Aorta (tissue), 5 donors: ENCODE measurements at regions not wholly inside any gene's neighbourhood (a gene's known extent, or its start where the extent isn't known, plus 50 kb on each side); places are given as distances from the start of the nearest gene placed in this dataset.
A peak's percentile ranks its signal among the peaks of the same experiment; 100 is the strongest.

Experiments used
- ATAC-seq: fragments of 200-7000 bp; cut with Tn5 transposase; one replicate; pipeline ENCODE4 v1.9.1; 2022; ENCODE audit warnings: moderate library complexity; ENCODE audit not compliant: low FRiP score
- DNase-seq, 2 donors: peaks; one replicate each; pipeline ENCODE4 v3.0.0-alpha.2; 2020
- H3K27ac ChIP-seq, 2 donors: one replicate each; pipeline ENCODE4 v1.5.1; 2013; ENCODE audit warnings: low read length in 2 of 2, mild to moderate bottlenecking in 2 of 2, moderate library complexity in 2 of 2, control low read depth in 1 of 2, inconsistent platforms in 1 of 2, low read depth in 1 of 2
- H3K27me3 ChIP-seq, 2 donors: one replicate each; pipeline ENCODE4 v1.6.1; 2013; ENCODE audit warnings: control low read depth in 1 of 2, low read length in 1 of 2, mild to moderate bottlenecking in 1 of 2, moderate library complexity in 1 of 2; ENCODE audit not compliant: insufficient read depth in 2 of 2, control insufficient read depth in 1 of 2
- H3K36me3 ChIP-seq, 2 donors: one replicate each; pipeline ENCODE4 v1.6.1; 2013; ENCODE audit warnings: control low read depth in 1 of 2, low read length in 1 of 2, mild to moderate bottlenecking in 1 of 2; ENCODE audit not compliant: insufficient read depth in 2 of 2, control insufficient read depth in 1 of 2
- H3K4me1 ChIP-seq, 2 donors: one replicate each; pipeline ENCODE4 v1.6.1; 2013; ENCODE audit warnings: low read length in 2 of 2, control low read depth in 1 of 2, mild to moderate bottlenecking in 1 of 2, moderate library complexity in 1 of 2; ENCODE audit not compliant: insufficient read depth in 2 of 2, control insufficient read depth in 1 of 2
- H3K4me3 ChIP-seq, 2 donors: one replicate each; pipeline ENCODE4 v1.5.1; 2013; ENCODE audit warnings: low read length in 2 of 2, control low read depth in 1 of 2, mild to moderate bottlenecking in 1 of 2
- H3K9me3 ChIP-seq: one replicate; pipeline ENCODE4 v1.6.1; 2013; ENCODE audit warnings: mild to moderate bottlenecking, low read length; ENCODE audit not compliant: control insufficient read depth
- WGBS, 2 donors: extraction: QIAGEN DNeasy Blood & Tissue Kit; methylation state at CpG; one replicate each; pipeline ENCODE4 v1.1.7; 2013; 5-methylcytosine and 5-hydroxymethylcytosine counted together
- intact Hi-C, 2 donors: fragments of 100-400 bp; cut with DNase I; formaldehyde crosslinking; loops; one replicate each; pipeline versions ENCODE4 v1.14.2 to v1.15.0; 2022
- donor health status: healthy with polysubstance abuse.
- donor health status: Bipolar disorder and iron deficiency.
- donor health status: DM: no; HTN: no; CAD: no.
- donor health status: DM: no; HTN: no; CAD: no.
- donor health status: DM: yes; HTN: yes; CAD: no.

DNA sequence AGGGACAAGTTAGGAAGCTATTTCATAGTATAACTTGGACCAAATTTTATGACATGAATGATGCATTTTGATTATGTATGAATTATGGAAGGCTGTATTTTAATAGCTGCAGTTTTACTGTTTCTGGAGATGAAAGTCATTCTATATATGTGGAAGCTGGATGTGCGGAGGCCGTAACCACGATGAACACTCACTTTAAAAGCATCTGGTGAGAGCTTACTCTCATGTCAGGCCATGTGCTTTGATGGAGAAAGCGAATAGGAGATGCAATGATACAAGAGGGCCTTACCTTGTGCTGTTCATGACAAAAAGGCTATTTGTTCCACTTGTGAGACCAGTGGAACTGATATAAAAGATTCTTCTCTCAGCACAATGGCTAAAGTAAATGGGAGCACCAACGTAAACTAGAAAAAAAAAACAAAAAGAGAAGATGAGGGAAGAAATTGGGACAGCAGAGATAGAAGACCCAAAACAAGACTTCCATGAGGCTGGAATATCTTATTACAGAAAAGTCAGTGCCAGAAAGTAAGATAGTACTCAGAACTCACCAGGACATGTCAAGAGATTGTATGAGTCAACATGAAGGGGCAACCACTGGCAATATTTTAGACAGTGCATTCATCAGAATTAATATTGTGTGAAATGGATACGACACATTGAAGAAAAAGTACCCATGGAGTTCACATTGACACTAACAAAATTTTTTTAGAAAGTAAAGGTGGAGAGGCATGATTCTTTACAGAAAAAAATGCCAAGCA lies 63.3 kb upstream of the GAB1 start:
- intact Hi-C loops, result no loop called here
- Histone ChIP-seq H3K36me3 (no peaks in the 10 kb centered on the region), H3K9me3 (peaks cover 2% of the 10 kb centered on the region), H3K4me1 (no peaks in the 10 kb centered on the region), H3K27me3 (no peaks in the 10 kb centered on the region), H3K27ac (no peak overlapping the region), H3K4me3 (no peak overlapping the region)
- ATAC-seq, result no peak
- no peak for DNase-seq
- 94 to 96% methylated on average over 6 of the region's 6 CpGs for WGBS, 2 donors

DNA sequence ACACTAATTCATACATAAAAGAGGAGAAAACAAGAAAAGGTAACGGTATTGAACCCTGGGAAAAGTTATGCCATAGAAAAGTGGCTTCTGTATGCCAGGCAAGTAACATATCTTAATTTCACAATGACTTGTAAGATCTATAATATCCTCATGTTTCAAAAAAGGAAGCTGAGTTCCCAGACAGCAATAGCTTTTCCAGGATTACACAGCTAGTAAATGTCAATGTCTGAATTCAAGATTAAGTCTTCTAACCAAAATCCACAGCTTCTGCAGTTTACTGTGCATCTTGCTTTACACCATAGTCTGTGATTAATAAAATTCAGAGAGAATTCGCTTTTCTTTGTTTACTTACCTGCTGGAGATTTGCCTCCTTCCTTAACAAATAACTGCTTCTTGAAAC lies 55.8 kb upstream of the GAB1 start:
- no peak overlapping the region for H3K4me3 ChIP-seq
- no peaks in the 10 kb centered on the region for H3K4me1 ChIP-seq
- H3K27ac ChIP-seq, result no peak overlapping the region
- H3K27me3 ChIP-seq, result no peaks in the 10 kb centered on the region
- H3K9me3 ChIP-seq, result peaks cover 2% of the 10 kb centered on the region
- no peaks in the 10 kb centered on the region for H3K36me3 ChIP-seq
- 90 to 93% methylated on average over 2 of the region's 2 CpGs for WGBS, 2 donors
- DNase-seq (no peak), ATAC-seq (no peak)
- intact Hi-C loops, result no loop called here

DNA sequence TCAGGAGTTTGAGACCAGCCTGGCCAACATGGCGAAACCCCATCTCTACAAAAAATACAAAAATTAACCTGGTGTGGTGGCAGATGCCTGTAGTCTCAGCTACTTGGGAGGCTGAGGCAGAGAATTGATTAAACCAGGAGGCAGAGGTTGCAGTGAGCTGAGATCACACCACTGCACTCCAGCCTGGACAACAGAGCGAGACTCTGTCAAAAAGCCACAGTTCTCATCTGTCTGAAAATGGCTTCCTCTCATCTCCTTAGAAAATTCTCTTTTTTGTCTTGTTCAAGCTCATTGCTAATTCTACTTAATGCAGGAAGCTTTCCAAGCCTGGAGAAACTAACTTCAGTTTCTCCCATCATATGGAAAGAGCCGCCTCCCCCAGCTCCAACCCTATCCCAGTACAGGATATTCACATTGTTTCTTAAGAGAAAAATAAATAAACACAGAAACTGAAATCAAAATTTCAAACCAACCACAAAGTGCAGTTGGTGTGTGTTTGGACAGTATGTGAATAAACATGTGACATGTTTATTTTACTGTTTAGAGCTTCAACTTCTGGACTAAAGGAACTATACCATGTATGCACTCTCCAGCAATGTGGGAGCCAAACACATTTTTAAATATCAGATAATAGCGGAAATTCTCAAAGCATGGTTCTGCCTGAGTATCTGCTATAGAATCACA lies 55.0 kb upstream of the GAB1 start:
- 94 to 95% methylated on average over 4 of the region's 4 CpGs for WGBS, 2 donors
- Histone ChIP-seq H3K4me3 (no peak overlapping the region), H3K36me3 (no peaks in the 10 kb centered on the region), H3K27me3 (no peaks in the 10 kb centered on the region), H3K9me3 (peaks cover 2% of the 10 kb centered on the region), H3K27ac (no peak overlapping the region), H3K4me1 (peaks cover 0 to 3% of the 10 kb centered on the region in 2 donors)
- intact Hi-C loops, result no loop called here
- DNase-seq (no peak), ATAC-seq (no peak)

DNA sequence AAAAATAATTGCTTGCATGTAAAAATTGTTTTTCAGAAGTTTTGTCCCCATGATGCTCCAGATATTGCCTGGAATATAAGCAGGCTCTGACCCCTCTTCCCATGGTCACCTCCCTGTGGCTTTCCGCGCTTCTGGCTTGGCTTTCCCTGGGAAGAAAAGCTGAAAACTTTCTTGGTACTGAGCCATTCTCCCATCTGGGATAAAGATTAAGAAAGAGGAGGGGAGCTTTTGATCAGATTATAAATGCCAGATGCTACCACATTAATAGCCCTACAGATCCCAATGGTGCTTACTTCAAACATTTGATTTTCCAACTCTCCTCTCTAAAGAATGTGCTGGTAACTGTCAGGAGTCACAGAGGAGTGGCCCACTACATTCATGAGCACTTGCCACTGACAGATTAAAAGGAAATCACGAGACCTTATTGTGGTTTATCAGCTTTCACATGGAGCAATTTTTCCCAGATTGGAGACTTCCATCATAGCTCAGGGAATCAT lies 54.4 kb upstream of the GAB1 start:
- ATAC-seq (no peak), DNase-seq (no peak)
- intact Hi-C loops, result no loop called here
- Histone ChIP-seq H3K9me3 (no peaks in the 10 kb centered on the region), H3K27me3 (no peaks in the 10 kb centered on the region), H3K4me3 (no peak overlapping the region), H3K4me1 (peaks cover 0 to 3% of the 10 kb centered on the region in 2 donors), H3K27ac (no peak overlapping the region), H3K36me3 (no peaks in the 10 kb centered on the region)
- WGBS, 2 donors, result 82 to 86% methylated on average over 3 of the region's 3 CpGs

DNA sequence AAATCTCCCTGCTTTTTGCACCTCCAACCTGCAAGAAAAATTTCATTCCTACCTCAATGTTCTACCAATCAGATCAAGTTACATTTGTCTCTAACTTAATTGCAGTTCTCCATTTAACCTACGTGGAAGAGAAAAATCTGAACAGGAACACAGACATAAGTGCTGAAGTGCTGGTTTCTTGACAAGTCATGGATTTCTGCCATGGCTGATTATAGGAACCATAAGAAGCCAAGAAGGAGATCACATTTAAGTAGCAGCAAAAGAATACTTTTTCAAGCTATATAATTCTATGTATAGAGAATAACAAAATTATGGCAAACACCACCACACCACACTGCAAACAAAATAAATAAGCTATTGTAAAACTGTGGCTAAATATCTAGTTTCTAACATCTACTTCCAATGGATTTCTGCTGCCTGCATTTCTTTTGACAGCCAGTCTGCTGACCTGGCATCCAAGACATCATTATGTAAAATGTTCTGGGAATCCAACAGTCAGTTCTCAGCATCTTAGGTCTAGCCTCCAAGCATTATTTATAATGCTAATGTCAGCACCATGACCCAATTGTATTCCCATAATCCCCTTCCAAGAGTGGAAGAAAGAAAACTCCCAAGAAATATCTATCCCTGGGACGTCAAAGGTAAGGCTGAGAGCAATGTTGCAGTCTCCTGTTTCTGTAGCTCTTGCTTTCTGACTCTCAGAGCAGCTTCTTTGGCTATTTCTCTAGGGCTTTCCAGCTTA lies 50.8 kb upstream of the GAB1 start:
- H3K27me3 ChIP-seq, result no peaks in the 10 kb centered on the region
- H3K27ac ChIP-seq, result peak overlapping the region; percentile 28 to 82
- no peak overlapping the region for H3K4me3 ChIP-seq

DNA sequence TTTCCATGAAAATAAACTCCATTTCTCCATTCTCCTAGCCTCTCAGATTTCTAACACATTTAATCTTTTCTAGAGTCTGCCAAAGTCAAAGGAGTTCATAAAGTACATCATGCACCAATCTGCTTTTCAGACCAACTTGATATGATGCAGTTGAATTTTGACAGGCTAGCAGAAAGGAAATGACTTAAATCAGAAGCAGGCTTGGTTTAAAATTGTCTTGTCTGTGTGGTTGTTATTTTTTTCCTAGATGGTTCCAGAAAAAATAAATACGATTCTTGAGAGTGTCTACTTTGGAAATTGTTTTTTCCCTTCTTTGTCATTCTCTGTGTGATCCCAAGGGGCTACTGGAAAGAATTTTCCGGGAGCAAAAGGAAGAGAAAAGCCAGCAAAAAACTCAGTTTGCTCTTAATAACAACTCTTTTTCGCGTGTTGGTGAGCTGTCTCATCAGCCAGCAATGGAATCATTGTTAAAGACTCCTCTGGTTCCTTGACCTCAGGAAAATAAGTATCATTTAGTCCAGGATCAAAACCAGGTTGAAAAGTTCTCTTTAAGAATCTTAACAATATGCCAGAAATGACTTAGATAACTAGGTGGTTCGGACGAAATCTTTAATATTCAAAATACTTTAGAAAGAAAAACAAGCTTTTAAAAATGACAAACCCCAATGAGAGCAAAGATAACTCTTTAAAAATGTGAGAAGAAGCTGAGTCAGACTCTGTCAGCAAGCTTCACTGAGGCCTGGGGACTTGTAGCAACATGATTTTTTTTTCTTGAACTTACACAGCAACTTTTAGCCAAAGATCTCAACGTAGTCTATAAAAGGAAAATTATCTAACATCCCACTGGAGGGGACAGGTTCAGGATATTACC lies 49.7 kb upstream of the GAB1 start:
- Histone ChIP-seq H3K9me3 (no peaks in the 10 kb centered on the region), H3K27ac (peak overlapping the region in 1 of 2 donors; percentile 82), H3K27me3 (no peaks in the 10 kb centered on the region), H3K4me1 (peaks cover 0 to 3% of the 10 kb centered on the region in 2 donors), H3K36me3 (no peaks in the 10 kb centered on the region), H3K4me3 (peak overlapping the region in 1 of 2 donors; percentile 20)
- intact Hi-C loops, result no loop called here
- WGBS, 2 donors, result 2 to 4% methylated on average over 7 of the region's 7 CpGs
- ATAC-seq (peak; percentile 73), DNase-seq (no peak)

More for the DNA sequence above, 50.8 kb upstream of the GAB1 start:
- ATAC-seq (peak; percentile 60), DNase-seq (no peak)
- Histone ChIP-seq H3K4me1 (peaks cover 0 to 3% of the 10 kb centered on the region in 2 donors), H3K9me3 (no peaks in the 10 kb centered on the region), H3K36me3 (no peaks in the 10 kb centered on the region)
- intact Hi-C loops, result no loop called here
- 7 to 10% methylated on average over 2 of the region's 2 CpGs for WGBS, 2 donors
